Esophagus muscularis mucosa (tissue), 4 donors: ENCODE measurements at regions not wholly inside any gene's neighbourhood (a gene's known extent, or its start where the extent isn't known, plus 50 kb on each side); places are given as distances from the start of the nearest gene placed in this dataset.
A peak's percentile ranks its signal among the peaks of the same experiment; 100 is the strongest.

ENCODE experiments used
- DNase-seq: peaks from one replicate; pipeline ENCODE4 v3.0.0-alpha.2; 2017; ENCODE audit errors: extremely low spot score
- H3K27ac ChIP-seq, 4 donors: fragments of 200-600 bp; sonication (generic); replicated peaks in 1 of 4; 1 replicate in 3 of 4; 2 replicates in 1 of 4; pipeline ENCODE4 v1.5.1; 2016 to 2019; ENCODE audit warnings: mild to moderate bottlenecking in 1 of 4
- H3K27me3 ChIP-seq, 4 donors: fragments of 200-600 bp; sonication (generic); one replicate each; pipeline versions ENCODE4 v1.5.1 to v1.6.0; 2016 to 2019
- H3K36me3 ChIP-seq, 4 donors: fragments of 200-600 bp; sonication (generic); one replicate each; pipeline ENCODE4 v1.5.1; 2016 to 2019
- H3K4me1 ChIP-seq, 4 donors: fragments of 200-600 bp; sonication (generic); one replicate each; pipeline ENCODE4 v1.5.1; 2016 to 2019
- H3K4me3 ChIP-seq, 4 donors: fragments of 200-600 bp; sonication (generic); 1 replicate in 2 of 4; 2 replicates in 2 of 4; pipeline ENCODE4 v1.5.1; 2016 to 2019; ENCODE audit warnings: mild to moderate bottlenecking in 4 of 4, moderate library complexity in 1 of 4
- H3K9me3 ChIP-seq, 4 donors: fragments of 200-600 bp; sonication (generic); 1 replicate in 3 of 4; 2 replicates in 1 of 4; pipeline ENCODE4 v1.5.1; 2016 to 2019
- EP300 ChIP-seq: sonication (generic); formaldehyde crosslinking; IDR thresholded peaks from one replicate; pipeline ENCODE4 v1.6.1; 2017; ENCODE audit warnings: antibody characterized with exemption
- POLR2A ChIP-seq: fragments of 450-650 bp; IDR thresholded peaks from one replicate; pipeline ENCODE4 v1.6.1; 2017; ENCODE audit warnings: antibody characterized with exemption, moderate library complexity, mild to moderate bottlenecking, low read depth
- POLR2AphosphoS5 ChIP-seq, 2 donors: sonication (generic); formaldehyde crosslinking; IDR thresholded peaks; one replicate each; pipeline ENCODE4 v1.6.1; 2017; ENCODE audit warnings: antibody characterized with exemption in 2 of 2
- WGBS: methylation state at CpG from one replicate; pipeline ENCODE4 v1.1.5; 2018; 5-methylcytosine and 5-hydroxymethylcytosine counted together
- intact Hi-C: fragments of 100-400 bp; cut with DNase I; formaldehyde crosslinking; loops from one replicate; pipeline ENCODE4 v1.15.1; 2023
- TF ChIP-seq, protein P1 (sequence below), 3 experiments: fragments of 200-600 bp in 2 of 3; fragments of 450-650 bp in 1 of 3; sonication (generic) in 2 of 3; IDR thresholded peaks; one replicate each; pipeline ENCODE4 v1.5.1; 2017 to 2019; ENCODE audit warnings: antibody characterized with exemption in 3 of 3, mild to moderate bottlenecking in 2 of 3, moderate library complexity in 1 of 3

DNA sequence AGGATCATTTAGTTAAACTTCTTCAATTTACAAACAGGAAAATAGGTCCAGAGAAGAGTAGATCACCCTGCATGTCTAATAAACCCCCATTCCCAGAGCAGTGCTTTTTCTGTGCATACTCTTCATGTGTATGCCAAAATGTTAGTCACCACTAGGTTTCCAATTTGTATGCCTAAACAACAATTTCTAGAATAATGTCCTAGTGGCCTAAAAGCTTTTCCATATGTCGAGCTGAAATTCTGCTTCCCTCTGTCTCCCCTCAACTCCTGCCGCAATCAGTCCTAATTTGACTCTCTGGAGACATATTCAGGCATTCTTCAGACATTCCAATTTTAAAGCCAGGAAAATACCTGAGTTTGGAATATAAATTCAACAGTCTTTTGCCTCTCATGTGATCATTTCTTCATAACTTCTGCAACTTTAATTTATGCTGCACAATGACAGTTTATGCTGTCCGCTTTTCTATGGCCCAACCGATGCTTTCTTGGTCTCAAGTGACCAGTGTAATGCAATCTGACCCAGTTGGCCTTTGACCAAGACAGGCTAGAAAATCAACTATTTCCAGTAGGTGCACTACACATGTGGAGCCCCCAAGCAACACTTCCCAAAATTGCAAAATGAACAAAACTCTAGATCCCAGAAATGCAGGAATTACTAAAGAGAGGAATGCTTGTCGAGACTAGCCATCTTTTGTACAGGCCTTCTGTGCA lies 122.9 kb upstream of the FMR1 start:
- TF ChIP-seq POLR2AphosphoS5 (IDR thresholded peaks at IDR 0.05): no peak
- TF ChIP-seq POLR2A: no peak
- TF ChIP-seq, protein P1, sequence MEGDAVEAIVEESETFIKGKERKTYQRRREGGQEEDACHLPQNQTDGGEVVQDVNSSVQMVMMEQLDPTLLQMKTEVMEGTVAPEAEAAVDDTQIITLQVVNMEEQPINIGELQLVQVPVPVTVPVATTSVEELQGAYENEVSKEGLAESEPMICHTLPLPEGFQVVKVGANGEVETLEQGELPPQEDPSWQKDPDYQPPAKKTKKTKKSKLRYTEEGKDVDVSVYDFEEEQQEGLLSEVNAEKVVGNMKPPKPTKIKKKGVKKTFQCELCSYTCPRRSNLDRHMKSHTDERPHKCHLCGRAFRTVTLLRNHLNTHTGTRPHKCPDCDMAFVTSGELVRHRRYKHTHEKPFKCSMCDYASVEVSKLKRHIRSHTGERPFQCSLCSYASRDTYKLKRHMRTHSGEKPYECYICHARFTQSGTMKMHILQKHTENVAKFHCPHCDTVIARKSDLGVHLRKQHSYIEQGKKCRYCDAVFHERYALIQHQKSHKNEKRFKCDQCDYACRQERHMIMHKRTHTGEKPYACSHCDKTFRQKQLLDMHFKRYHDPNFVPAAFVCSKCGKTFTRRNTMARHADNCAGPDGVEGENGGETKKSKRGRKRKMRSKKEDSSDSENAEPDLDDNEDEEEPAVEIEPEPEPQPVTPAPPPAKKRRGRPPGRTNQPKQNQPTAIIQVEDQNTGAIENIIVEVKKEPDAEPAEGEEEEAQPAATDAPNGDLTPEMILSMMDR (IDR thresholded peaks at IDR 0.05): no peak
- no peak for TF ChIP-seq EP300
- no peaks in the 10 kb centered on the region for H3K36me3 ChIP-seq

DNA sequence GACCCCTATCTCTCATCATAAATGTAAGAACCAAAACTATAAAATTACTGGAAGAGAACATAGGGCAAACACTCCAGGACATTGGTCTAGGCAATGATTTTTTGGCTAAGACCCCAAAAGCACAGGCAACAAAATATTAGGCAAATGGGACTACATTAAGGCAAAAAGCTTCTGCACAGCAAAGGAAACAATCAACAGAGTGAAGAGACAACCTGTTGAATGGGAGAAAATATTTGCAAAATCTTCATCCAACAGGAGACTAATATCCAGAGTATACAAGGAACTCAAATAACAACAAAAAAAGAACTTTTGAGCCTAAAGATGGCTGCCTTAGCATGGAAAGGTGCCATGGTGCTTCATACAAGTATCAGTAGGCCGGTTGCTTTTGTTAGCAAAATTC lies 111.1 kb upstream of the FMR1 start:
- 60% methylated on average over 1 of the region's 1 CpG for WGBS
- intact Hi-C loops: no loop called here
- H3K36me3 ChIP-seq: no peaks in the 10 kb centered on the region
- TF ChIP-seq POLR2A (no peak), EP300 (no peak), POLR2AphosphoS5 (IDR thresholded peaks at IDR 0.05) (no peak)
- TF ChIP-seq, protein P1 (IDR thresholded peaks at IDR 0.05): no peak
- no peaks in the 10 kb centered on the region for H3K27me3 ChIP-seq
- H3K4me1 ChIP-seq: no peaks in the 10 kb centered on the region
- peaks cover 0 to 9% (median 0%) of the 10 kb centered on the region in 4 donors for H3K9me3 ChIP-seq
- no peak overlapping the region for H3K27ac ChIP-seq
- DNase-seq: no peak
- no peak overlapping the region for H3K4me3 ChIP-seq

More for the DNA sequence above, 122.9 kb upstream of the FMR1 start:
- Histone ChIP-seq H3K4me1 (no peaks in the 10 kb centered on the region), H3K9me3 (no peaks in the 10 kb centered on the region), H3K4me3 (no peak overlapping the region), H3K27ac (no peak overlapping the region), H3K27me3 (no peaks in the 10 kb centered on the region)
- DNase-seq: no peak
- 78% methylated on average over 5 of the region's 5 CpGs for WGBS
- intact Hi-C loops: no loop called here

DNA sequence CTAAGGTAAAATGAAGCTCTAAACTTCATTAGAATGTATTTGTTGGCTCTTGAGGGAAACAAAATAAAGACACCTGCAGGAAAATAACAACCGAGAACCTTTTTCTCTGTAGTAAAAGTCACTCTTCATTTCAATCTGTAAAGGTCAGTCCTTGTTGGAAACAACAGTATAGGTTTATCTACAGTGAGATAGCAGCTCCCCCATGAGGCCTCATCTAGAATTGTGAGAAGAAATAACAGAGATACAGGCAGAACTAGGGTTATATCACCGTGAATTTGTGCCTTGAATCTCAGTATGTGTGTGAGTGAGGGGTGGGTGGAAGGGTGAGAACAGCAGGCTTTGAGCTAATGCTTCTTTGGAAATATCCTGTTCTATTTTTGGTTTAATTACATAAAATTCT lies 107.8 kb upstream of the FMR1 start:
- H3K4me1 ChIP-seq: no peaks in the 10 kb centered on the region
- no peak overlapping the region for H3K27ac ChIP-seq
- 21% methylated on average over 2 of the region's 2 CpGs for WGBS
- no peak overlapping the region for H3K4me3 ChIP-seq
- peaks cover 0 to 5% (median 0%) of the 10 kb centered on the region in 4 donors for H3K27me3 ChIP-seq
- TF ChIP-seq POLR2A: no peak
- TF ChIP-seq, protein P1 (IDR thresholded peaks at IDR 0.05): peak in 1 of 3 experiments; percentile 20
- DNase-seq: no peak
- intact Hi-C loops: no loop called here
- H3K36me3 ChIP-seq: no peaks in the 10 kb centered on the region
- peaks cover 0 to 9% (median 0%) of the 10 kb centered on the region in 4 donors for H3K9me3 ChIP-seq

DNA sequence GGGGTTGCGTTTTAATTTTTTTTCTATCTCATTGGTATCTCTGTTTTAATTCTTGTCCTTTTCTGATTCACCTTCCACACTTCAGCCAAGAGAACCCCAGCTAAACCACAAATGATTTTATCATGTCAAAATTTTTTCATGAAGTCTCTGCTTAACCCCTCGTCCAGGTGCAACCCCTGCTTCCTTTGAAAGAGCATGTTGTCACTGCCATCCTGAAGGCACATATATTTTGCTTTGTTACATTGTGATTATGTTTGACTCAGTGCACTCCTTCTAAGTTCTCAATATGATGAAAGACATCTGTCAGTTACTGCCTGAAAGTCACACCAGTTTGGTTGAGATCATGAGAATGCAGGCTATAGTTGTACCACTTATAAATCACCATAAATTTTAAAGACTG lies 99.9 kb upstream of the FMR1 start:
- H3K27me3 ChIP-seq: no peaks in the 10 kb centered on the region
- no peaks in the 10 kb centered on the region for H3K4me1 ChIP-seq
- no peaks in the 10 kb centered on the region for H3K36me3 ChIP-seq
- intact Hi-C loops: no loop called here
- no peak overlapping the region for H3K27ac ChIP-seq
- TF ChIP-seq POLR2AphosphoS5 (IDR thresholded peaks at IDR 0.05): no peak
- TF ChIP-seq, protein P1 (IDR thresholded peaks at IDR 0.05): no peak
- no peak for TF ChIP-seq POLR2A
- no peak for TF ChIP-seq EP300
- DNase-seq: no peak
- H3K4me3 ChIP-seq: no peak overlapping the region
- H3K9me3 ChIP-seq: no peaks in the 10 kb centered on the region
- WGBS: 58% methylated on average over 2 of the region's 2 CpGs

DNA sequence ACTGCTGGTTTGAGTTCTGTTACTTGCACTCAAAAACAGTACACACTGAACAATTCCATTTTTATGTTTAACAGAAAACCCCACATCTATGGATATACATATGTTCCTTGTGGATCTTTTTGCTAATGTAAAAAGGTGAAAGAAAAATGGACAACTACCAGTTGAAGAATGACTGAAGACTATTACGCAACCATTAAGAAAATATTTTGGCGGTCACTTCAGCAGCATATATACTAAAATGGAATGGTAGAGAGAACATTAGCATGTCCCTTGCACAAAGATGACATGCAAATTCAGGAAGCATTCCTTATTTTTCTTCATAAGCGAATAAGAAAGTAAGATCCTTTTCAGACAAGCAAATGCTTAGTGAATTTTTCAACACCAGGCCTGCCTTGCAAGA lies 84.6 kb upstream of the FMR1 start:
- H3K9me3 ChIP-seq: peaks cover 0 to 6% (median 0%) of the 10 kb centered on the region in 4 donors
- H3K36me3 ChIP-seq: no peaks in the 10 kb centered on the region
- no peak overlapping the region for H3K4me3 ChIP-seq
- H3K27ac ChIP-seq: no peak overlapping the region
- 79% methylated on average over 3 of the region's 3 CpGs for WGBS
- H3K27me3 ChIP-seq: no peaks in the 10 kb centered on the region
- intact Hi-C loops: no loop called here
- DNase-seq: no peak
- TF ChIP-seq, protein P1 (IDR thresholded peaks at IDR 0.05): no peak
- no peak for TF ChIP-seq POLR2AphosphoS5 (IDR thresholded peaks at IDR 0.05)
- no peak for TF ChIP-seq EP300
- TF ChIP-seq POLR2A: no peak
- no peaks in the 10 kb centered on the region for H3K4me1 ChIP-seq
